Thyroid gland (tissue), 4 donors: ENCODE measurements at regions not wholly inside any gene's neighbourhood (a gene's known extent, or its start where the extent isn't known, plus 50 kb on each side); places are given as distances from the start of the nearest gene placed in this dataset.

Experiments used
- POLR2A ChIP-seq, 2 donors: fragments of 450-650 bp; IDR thresholded peaks; one replicate each; pipeline ENCODE4 v1.6.1; 2017; ENCODE audit warnings: antibody characterized with exemption in 2 of 2, mild to moderate bottlenecking in 2 of 2, moderate library complexity in 1 of 2
- TF ChIP-seq, protein P1 (sequence below), 6 experiments: fragments of 200-600 bp in 3 of 6; fragments of 450-650 bp in 3 of 6; sonication (generic) in 3 of 6; IDR thresholded peaks; one replicate each; pipeline ENCODE4 v1.5.1; 2016 to 2019; ENCODE audit warnings: antibody characterized with exemption in 6 of 6, mild to moderate bottlenecking in 2 of 6, inconsistent platforms in 1 of 6, moderate library complexity in 1 of 6

DNA sequence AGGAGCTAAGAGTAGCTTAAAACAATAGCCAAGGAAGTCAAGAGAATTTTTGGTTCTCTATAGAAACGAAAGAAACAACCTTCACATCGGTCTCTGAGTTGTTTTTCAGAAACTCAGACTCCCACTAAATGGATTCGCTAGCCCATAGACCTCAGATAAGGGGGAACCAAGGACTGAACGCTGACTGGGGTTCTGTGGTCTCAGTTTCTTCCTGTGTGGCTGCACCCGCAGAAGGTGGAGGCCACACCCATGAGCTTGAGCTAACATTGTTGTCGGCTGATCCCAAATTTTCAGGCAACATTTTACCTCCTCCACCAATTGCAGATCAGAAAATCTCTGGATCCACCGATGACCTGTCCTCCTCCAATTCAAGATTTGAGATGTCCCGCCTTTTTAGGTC is 456.1 kb downstream of the AJAP1 start:
- TF ChIP-seq, protein P1, sequence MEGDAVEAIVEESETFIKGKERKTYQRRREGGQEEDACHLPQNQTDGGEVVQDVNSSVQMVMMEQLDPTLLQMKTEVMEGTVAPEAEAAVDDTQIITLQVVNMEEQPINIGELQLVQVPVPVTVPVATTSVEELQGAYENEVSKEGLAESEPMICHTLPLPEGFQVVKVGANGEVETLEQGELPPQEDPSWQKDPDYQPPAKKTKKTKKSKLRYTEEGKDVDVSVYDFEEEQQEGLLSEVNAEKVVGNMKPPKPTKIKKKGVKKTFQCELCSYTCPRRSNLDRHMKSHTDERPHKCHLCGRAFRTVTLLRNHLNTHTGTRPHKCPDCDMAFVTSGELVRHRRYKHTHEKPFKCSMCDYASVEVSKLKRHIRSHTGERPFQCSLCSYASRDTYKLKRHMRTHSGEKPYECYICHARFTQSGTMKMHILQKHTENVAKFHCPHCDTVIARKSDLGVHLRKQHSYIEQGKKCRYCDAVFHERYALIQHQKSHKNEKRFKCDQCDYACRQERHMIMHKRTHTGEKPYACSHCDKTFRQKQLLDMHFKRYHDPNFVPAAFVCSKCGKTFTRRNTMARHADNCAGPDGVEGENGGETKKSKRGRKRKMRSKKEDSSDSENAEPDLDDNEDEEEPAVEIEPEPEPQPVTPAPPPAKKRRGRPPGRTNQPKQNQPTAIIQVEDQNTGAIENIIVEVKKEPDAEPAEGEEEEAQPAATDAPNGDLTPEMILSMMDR (IDR thresholded peaks at IDR 0.05) = no peak
- TF ChIP-seq POLR2A (IDR thresholded peaks at IDR 0.05) = no peak
